Activated naive CD4-positive, alpha-beta T cell treated with anti-CD3 and anti-CD28 coated beads, Interleukin-2, amount 10 ng/mL, durations not matched to agents 7 days and 5 days (primary cell): ENCODE measurements at regions not wholly inside any gene's neighbourhood (a gene's known extent, or its start where the extent isn't known, plus 50 kb on each side); places are given as distances from the start of the nearest gene placed in this dataset.

Experiments
- CTCF ChIA-PET: fragments of 350-600 bp; sonication (Branson Sonifier 250); formaldehyde crosslinking; loops from one replicate; lab custom pipeline; 2021; ENCODE audit warnings: antibody characterized with exemption; lab: Charles Lee
- DNase-seq: peaks from one replicate; pipeline ENCODE4 v3.0.0-alpha.2; 2020
- H3K27ac Mint-ChIP-seq: one replicate; pipeline ENCODE4 v1.8.0; 2021; ENCODE audit warnings: mild to moderate bottlenecking, moderate library complexity, mixed read lengths
- H3K27me3 Mint-ChIP-seq: one replicate; pipeline ENCODE4 v1.8.0; 2021; ENCODE audit warnings: mild to moderate bottlenecking, mixed read lengths
- H3K36me3 Mint-ChIP-seq: one replicate; pipeline ENCODE4 v1.8.0; 2021; ENCODE audit warnings: mixed read lengths
- H3K4me1 Mint-ChIP-seq: one replicate; pipeline ENCODE4 v1.8.0; 2021; ENCODE audit warnings: mixed read lengths
- H3K4me3 Mint-ChIP-seq: one replicate; pipeline ENCODE4 v1.8.0; 2021; ENCODE audit warnings: mild to moderate bottlenecking, moderate library complexity, mixed read lengths
- H3K9me3 Mint-ChIP-seq: one replicate; pipeline ENCODE4 v1.8.0; 2021; ENCODE audit warnings: mixed read lengths

GRCh38 chr4:89364541-89364940 is 56.9 kb upstream of the GPRIN3 start:
- CTCF ChIA-PET: interaction anchor here (0.5 kb wide), 1 partner anchor 11 kb away, joined by 4 read pairs; no protein-coding TSS in a partner anchor
- Mint-ChIP-seq H3K36me3 (peaks cover 4% of the 10 kb centered on the region), H3K27me3 (peaks cover 4% of the 10 kb centered on the region)

GRCh38 chr4:89363786-89364185 is 56.2 kb upstream of the GPRIN3 start:
- Mint-ChIP-seq H3K36me3 (peaks cover 4% of the 10 kb centered on the region), H3K4me3 (no peak overlapping the region), H3K27ac (no peak overlapping the region), H3K4me1 (peaks cover 9% of the 10 kb centered on the region), H3K9me3 (peaks cover 6% of the 10 kb centered on the region), H3K27me3 (peaks cover 4% of the 10 kb centered on the region)
- CTCF ChIA-PET: no interaction called here
- DNase-seq: no peak

More at GRCh38 chr4:89364541-89364940, 56.9 kb upstream of the GPRIN3 start:
- no peak overlapping the region for H3K27ac Mint-ChIP-seq
- peaks cover 6% of the 10 kb centered on the region for H3K9me3 Mint-ChIP-seq
- no peak overlapping the region for H3K4me3 Mint-ChIP-seq
- peaks cover 9% of the 10 kb centered on the region for H3K4me1 Mint-ChIP-seq
- DNase-seq: no peak

- Mint-ChIP-seq H3K4me3 (no peak overlapping the region), H3K36me3 (peaks cover 2% of the 10 kb centered on the region), H3K4me1 (no peaks in the 10 kb centered on the region), H3K9me3 (no peaks in the 10 kb centered on the region), H3K27ac (no peak overlapping the region), H3K27me3 (peaks cover 21% of the 10 kb centered on the region)
- DNase-seq: no peak
- CTCF ChIA-PET: interaction anchor here (0.9 kb wide), 1 partner anchor 133 kb away, joined by 3 read pairs; no protein-coding TSS in a partner anchor
Measured at GRCh38 chr4:89358935-89359638, 51.5 kb upstream of the GPRIN3 start.

- no peak overlapping the region for H3K4me3 Mint-ChIP-seq
- H3K27ac Mint-ChIP-seq: no peak overlapping the region
- peaks cover 17% of the 10 kb centered on the region for H3K27me3 Mint-ChIP-seq
- H3K4me1 Mint-ChIP-seq: no peaks in the 10 kb centered on the region
- CTCF ChIA-PET: no interaction called here
- H3K9me3 Mint-ChIP-seq: no peaks in the 10 kb centered on the region
- no peak for DNase-seq
- no peaks in the 10 kb centered on the region for H3K36me3 Mint-ChIP-seq
Measured at GRCh38 chr4:89357787-89358186, 50.2 kb upstream of the GPRIN3 start.
